Glutamatergic neuron (in vitro differentiated cells): ENCODE measurements at regions not wholly inside any gene's neighbourhood (a gene's known extent, or its start where the extent isn't known, plus 50 kb on each side); places are given as distances from the start of the nearest gene placed in this dataset.

Source experiments
- DNase-seq: peaks from one replicate; pipeline ENCODE4 v3.0.0; 2022
- H3K27ac Mint-ChIP-seq: one replicate; pipeline ENCODE4 v1.8.0; 2020; ENCODE audit warnings: mild to moderate bottlenecking, mixed read lengths, inconsistent platforms; ENCODE audit not compliant: unreplicated experiment
- H3K27me3 Mint-ChIP-seq: one replicate; pipeline ENCODE4 v1.8.0; 2020; ENCODE audit warnings: mild to moderate bottlenecking, moderate library complexity, mixed read lengths, inconsistent platforms; ENCODE audit not compliant: unreplicated experiment
- H3K36me3 Mint-ChIP-seq: one replicate; pipeline ENCODE4 v1.8.0; 2020; ENCODE audit warnings: mild to moderate bottlenecking, mixed read lengths, inconsistent platforms; ENCODE audit not compliant: unreplicated experiment
- H3K4me1 Mint-ChIP-seq: one replicate; pipeline ENCODE4 v1.8.0; 2020; ENCODE audit warnings: mild to moderate bottlenecking, low read depth, mixed read lengths, inconsistent platforms; ENCODE audit not compliant: unreplicated experiment
- H3K4me3 Mint-ChIP-seq: one replicate; pipeline ENCODE4 v1.8.0; 2020; ENCODE audit warnings: mild to moderate bottlenecking, mixed read lengths, inconsistent platforms; ENCODE audit not compliant: unreplicated experiment
- H3K9me3 Mint-ChIP-seq: one replicate; pipeline ENCODE4 v1.8.0; 2020; ENCODE audit warnings: mild to moderate bottlenecking, moderate library complexity, mixed read lengths, inconsistent platforms; ENCODE audit not compliant: unreplicated experiment
- CTCF ChIP-seq: fragments of 200-600 bp; sonication (generic); IDR thresholded peaks from one replicate; pipeline ENCODE4 v1.5.0; 2021; ENCODE audit not compliant: partially characterized antibody, unreplicated experiment

DNA sequence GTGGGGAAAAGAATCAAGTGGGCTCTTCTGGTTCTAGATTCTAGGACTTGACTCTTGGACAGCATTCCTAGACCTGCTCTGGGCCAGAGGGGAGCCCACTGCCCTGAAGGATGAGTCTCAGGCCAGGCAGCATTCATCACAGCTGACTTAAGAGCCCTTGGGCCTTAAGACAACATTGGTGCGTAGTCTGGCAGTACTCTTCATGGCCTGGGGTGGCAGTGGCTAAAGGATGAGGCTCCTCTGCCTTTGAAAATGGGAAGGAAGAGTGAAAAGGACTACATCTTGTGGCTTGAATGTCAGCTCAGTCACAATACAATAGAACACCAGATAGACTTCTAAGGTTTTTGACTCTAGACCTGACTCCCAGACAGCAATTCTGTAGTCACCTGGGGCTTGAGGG lies 1415.1 kb upstream of the PRMT6 start:
- DNase-seq, result no peak
- Mint-ChIP-seq H3K4me1 (no peaks in the 10 kb centered on the region), H3K9me3 (peaks cover 2% of the 10 kb centered on the region), H3K4me3 (no peak overlapping the region), H3K36me3 (no peaks in the 10 kb centered on the region), H3K27me3 (no peaks in the 10 kb centered on the region), H3K27ac (no peak overlapping the region)
- no peak for TF ChIP-seq CTCF

- no peak for DNase-seq
- Mint-ChIP-seq H3K4me1 (peaks cover 3% of the 10 kb centered on the region), H3K36me3 (no peaks in the 10 kb centered on the region), H3K4me3 (no peak overlapping the region), H3K27me3 (no peaks in the 10 kb centered on the region), H3K9me3 (no peaks in the 10 kb centered on the region), H3K27ac (no peak overlapping the region)
- no peak for TF ChIP-seq CTCF
Measured at GRCh38 chr1:105652109-105652508, 1404.4 kb upstream of the PRMT6 start.

DNA sequence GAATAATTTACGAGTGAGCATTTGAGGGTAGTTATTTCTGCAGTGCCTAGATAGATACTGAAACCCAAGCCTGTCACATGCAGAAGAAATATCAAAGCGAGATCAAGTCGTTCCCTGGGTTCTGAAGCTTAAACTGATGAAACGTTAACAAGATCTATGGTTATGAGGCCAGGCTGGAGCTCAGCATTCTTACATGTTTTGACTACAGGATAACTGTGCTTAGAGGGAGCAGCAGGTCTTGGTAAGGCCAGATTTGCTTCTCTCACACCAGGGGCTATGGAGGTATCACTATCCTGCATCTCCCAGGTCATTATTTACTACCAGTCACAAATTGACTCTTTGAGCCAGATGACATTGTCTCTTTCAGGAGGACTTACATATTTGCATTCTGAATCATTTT lies 1401.4 kb upstream of the PRMT6 start:
- H3K9me3 Mint-ChIP-seq, result no peaks in the 10 kb centered on the region
- no peak for DNase-seq
- H3K4me3 Mint-ChIP-seq, result no peak overlapping the region
- peaks cover 2% of the 10 kb centered on the region for H3K27me3 Mint-ChIP-seq
- TF ChIP-seq CTCF, result no peak
- peaks cover 3% of the 10 kb centered on the region for H3K4me1 Mint-ChIP-seq
- no peaks in the 10 kb centered on the region for H3K36me3 Mint-ChIP-seq
- no peak overlapping the region for H3K27ac Mint-ChIP-seq

GRCh38 chr1:105664495-105664894 lies 1392.0 kb upstream of the PRMT6 start:
- Mint-ChIP-seq H3K36me3 (no peaks in the 10 kb centered on the region), H3K4me3 (no peak overlapping the region), H3K27ac (no peak overlapping the region), H3K4me1 (no peaks in the 10 kb centered on the region), H3K27me3 (peaks cover 2% of the 10 kb centered on the region), H3K9me3 (no peaks in the 10 kb centered on the region)
- DNase-seq, result no peak
- no peak for TF ChIP-seq CTCF

- H3K4me1 Mint-ChIP-seq, result no peaks in the 10 kb centered on the region
- TF ChIP-seq CTCF, result no peak
- no peaks in the 10 kb centered on the region for H3K27me3 Mint-ChIP-seq
- H3K4me3 Mint-ChIP-seq, result no peak overlapping the region
- no peaks in the 10 kb centered on the region for H3K36me3 Mint-ChIP-seq
- no peak overlapping the region for H3K27ac Mint-ChIP-seq
- no peak for DNase-seq
- no peaks in the 10 kb centered on the region for H3K9me3 Mint-ChIP-seq
Measured at GRCh38 chr1:105678334-105678733, 1378.1 kb upstream of the PRMT6 start.
